ENCODE measurements at regions not wholly inside any gene's neighbourhood (a gene's known extent, or its start where the extent isn't known, plus 50 kb on each side); places are given as distances from the start of the nearest gene placed in this dataset.
"Not testable (repeated sequence)": the region's sequence is repeated elsewhere in the genome, so short reads cannot be mapped to it uniquely, and the experiment has no call there.

DNA sequence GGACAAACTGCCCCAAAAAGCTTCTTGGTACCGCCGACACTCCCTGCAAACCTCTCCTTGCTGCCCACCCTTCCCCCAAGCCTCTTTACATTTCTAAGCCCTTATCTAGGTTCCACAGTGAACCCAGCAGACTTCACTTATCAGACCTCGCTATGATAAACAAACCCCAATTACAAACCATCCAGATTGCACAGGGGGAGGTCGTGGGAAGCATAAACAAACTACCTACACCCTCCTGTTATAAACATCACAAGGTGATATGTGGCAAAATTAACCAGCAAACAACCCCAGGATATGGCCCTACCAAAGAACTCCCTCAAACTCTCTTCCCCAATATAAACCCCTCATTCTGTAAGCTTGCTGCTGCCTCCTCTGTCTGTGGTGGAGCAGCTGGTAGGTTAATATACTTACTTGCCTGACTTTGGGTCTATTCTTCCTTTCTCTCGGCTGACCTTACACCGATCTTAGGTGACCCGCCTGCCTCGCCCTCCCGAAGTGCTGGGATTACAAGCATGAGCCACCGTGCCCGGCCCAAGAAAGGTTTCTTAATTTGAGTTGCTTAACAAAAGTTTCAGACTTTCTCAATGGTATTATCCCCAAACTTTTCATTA, 66.0 kb upstream of the TENM4 start:
- Histone ChIP-seq H3K4me3 (no peak overlapping the region), H3K27ac (no peak overlapping the region), H3K9me3 (no peaks in the 10 kb centered on the region), H3K27me3 (no peaks in the 10 kb centered on the region), H3K4me1 (ENCODE audit: insufficient read depth) (peaks cover 1% of the 10 kb centered on the region), H3K36me3 (no peaks in the 10 kb centered on the region)
- intact Hi-C loops (cut with DNase I), result loop anchor here in 1 of 4 donors (10.0 kb wide), 1 partner anchor 852 kb away; no protein-coding TSS in a partner anchor
- TF ChIP-seq, protein P1, sequence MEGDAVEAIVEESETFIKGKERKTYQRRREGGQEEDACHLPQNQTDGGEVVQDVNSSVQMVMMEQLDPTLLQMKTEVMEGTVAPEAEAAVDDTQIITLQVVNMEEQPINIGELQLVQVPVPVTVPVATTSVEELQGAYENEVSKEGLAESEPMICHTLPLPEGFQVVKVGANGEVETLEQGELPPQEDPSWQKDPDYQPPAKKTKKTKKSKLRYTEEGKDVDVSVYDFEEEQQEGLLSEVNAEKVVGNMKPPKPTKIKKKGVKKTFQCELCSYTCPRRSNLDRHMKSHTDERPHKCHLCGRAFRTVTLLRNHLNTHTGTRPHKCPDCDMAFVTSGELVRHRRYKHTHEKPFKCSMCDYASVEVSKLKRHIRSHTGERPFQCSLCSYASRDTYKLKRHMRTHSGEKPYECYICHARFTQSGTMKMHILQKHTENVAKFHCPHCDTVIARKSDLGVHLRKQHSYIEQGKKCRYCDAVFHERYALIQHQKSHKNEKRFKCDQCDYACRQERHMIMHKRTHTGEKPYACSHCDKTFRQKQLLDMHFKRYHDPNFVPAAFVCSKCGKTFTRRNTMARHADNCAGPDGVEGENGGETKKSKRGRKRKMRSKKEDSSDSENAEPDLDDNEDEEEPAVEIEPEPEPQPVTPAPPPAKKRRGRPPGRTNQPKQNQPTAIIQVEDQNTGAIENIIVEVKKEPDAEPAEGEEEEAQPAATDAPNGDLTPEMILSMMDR (IDR thresholded peaks at IDR 0.05), result no peak
- TF ChIP-seq EP300 (IDR thresholded peaks at IDR 0.05), result no peak
- TF ChIP-seq POLR2A (IDR thresholded peaks at IDR 0.05), result no peak
- WGBS, 3 donors, result 76 to 79% (median 78%) methylated on average over 11 of the region's 11 CpGs
- no peak for DNase-seq

DNA sequence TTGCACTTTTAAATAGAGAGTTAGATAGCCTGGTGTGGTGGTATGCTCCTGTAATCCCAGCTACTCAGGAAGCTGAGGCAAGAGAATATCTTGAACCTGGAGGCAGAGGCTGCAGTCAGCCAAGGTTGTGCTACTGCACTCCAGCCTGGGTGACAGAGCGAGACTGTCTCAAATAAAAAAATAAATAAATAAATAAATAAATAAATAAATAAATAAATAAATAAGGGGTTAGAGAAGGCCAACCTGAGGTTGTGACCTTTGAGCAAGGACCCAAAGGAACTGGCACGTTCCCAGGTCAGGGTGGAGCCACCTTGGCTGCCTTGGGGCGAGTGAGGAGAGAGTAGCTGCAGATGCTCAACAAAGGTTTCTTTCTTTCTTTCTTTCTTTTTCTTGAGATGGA, 65.3 kb upstream of the TENM4 start:
- peaks cover 1% of the 10 kb centered on the region for H3K4me1 ChIP-seq (ENCODE audit: insufficient read depth)
- H3K9me3 ChIP-seq, result no peaks in the 10 kb centered on the region
- no peak for DNase-seq
- H3K27me3 ChIP-seq, result no peaks in the 10 kb centered on the region
- H3K36me3 ChIP-seq, result no peaks in the 10 kb centered on the region
- TF ChIP-seq POLR2A (IDR thresholded peaks at IDR 0.05) (no peak), EP300 (IDR thresholded peaks at IDR 0.05) (no peak)
- TF ChIP-seq, protein P1 (IDR thresholded peaks at IDR 0.05), result no peak
- H3K4me3 ChIP-seq, result no peak overlapping the region
- H3K27ac ChIP-seq, result no peak overlapping the region
- intact Hi-C loops (cut with DNase I), result loop anchor here in 1 of 4 donors (10.0 kb wide), 1 partner anchor 851 kb away; no protein-coding TSS in a partner anchor
- 83 to 93% (median 84%) methylated on average over 3 of the region's 3 CpGs for WGBS, 3 donors

DNA sequence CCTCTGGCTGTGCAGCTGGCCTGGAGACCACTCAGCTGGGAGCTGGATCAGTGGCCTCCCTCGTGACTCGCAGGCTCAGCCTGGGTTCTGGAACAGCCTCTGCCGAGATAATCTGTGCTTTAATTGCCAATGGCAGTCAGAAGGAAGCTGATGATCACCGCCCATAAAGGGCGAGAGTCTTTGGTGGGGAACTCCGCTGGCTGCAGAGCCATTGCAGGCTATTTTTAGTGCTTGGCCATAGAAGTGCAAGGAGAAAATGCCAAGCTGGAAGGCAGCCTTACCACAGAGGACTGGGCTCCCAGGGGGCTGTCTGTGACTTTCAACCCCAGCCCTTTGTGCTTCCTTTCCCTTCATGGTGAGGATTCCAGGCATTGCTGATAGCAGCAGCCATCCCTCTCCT, 62.2 kb upstream of the TENM4 start:
- intact Hi-C loops (cut with DNase I), result loop anchor here in 1 of 4 donors (10.0 kb wide), 1 partner anchor 848 kb away; no protein-coding TSS in a partner anchor
- TF ChIP-seq POLR2A (IDR thresholded peaks at IDR 0.05) (no peak), EP300 (IDR thresholded peaks at IDR 0.05) (no peak)
- TF ChIP-seq, protein P1 (IDR thresholded peaks at IDR 0.05), result no peak
- Histone ChIP-seq H3K27me3 (no peaks in the 10 kb centered on the region), H3K4me1 (ENCODE audit: insufficient read depth) (peaks cover 1% of the 10 kb centered on the region), H3K27ac (no peak overlapping the region), H3K4me3 (no peak overlapping the region), H3K9me3 (no peaks in the 10 kb centered on the region), H3K36me3 (no peaks in the 10 kb centered on the region)
- 12 to 28% (median 15%) methylated on average over 6 of the region's 6 CpGs for WGBS, 3 donors
- peak in 4 of 5 donors; percentile 26 to 54 (median 35) for DNase-seq

DNA sequence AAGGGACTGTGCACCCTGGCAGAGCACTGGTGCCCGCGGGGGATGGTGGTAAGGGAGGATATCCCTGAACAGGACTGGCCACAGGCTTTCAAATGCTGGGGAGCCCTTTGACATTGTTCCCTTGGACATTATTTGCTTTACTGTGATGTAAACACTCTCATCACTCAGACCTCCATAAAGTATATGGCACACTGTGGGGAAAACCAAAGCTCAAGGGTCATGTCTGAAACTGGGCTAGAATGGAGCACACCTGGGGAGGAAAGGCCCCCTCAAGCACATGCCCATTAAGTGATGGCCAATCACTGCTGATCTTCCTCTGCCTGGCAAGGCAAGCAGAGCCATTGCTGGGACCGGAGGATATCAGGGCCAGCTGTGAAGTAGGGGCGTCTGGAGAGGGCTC, 60.9 kb upstream of the TENM4 start:
- H3K9me3 ChIP-seq, result no peaks in the 10 kb centered on the region
- intact Hi-C loops (cut with DNase I), result loop anchor here in 1 of 4 donors (10.0 kb wide), 1 partner anchor 847 kb away; no protein-coding TSS in a partner anchor
- H3K27ac ChIP-seq, result no peak overlapping the region
- no peaks in the 10 kb centered on the region for H3K27me3 ChIP-seq
- TF ChIP-seq, protein P1 (IDR thresholded peaks at IDR 0.05), result no peak
- TF ChIP-seq EP300 (IDR thresholded peaks at IDR 0.05) (no peak), POLR2A (IDR thresholded peaks at IDR 0.05) (no peak)
- DNase-seq, result no peak
- H3K4me3 ChIP-seq, result no peak overlapping the region
- H3K4me1 ChIP-seq (ENCODE audit: insufficient read depth), result peaks cover 1% of the 10 kb centered on the region
- H3K36me3 ChIP-seq, result no peaks in the 10 kb centered on the region
- 73 to 96% (median 88%) methylated on average over 4 of the region's 4 CpGs for WGBS, 3 donors

DNA sequence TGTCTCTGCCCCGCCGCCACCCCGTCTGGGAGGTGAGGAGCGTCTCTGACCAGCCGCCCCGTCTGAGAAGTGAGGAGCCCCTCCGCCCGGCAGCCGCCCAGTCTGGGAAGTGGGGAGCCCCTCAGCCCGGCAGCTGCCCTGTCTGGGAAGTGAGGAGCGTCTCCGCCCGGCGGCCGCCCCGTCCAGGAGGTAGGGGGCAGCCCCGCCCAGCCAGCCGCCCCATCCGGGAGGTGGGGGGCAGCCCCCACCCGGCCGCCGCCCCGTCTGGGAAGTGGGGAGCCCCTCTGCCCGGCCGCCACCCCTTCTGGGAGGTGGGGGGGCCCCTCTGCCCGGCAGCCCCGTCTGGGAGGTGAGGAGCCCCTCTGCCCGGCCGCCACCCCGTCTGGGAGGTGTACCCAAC, 59.1 kb upstream of the TENM4 start:
- not testable (repeated sequence) for H3K27me3 ChIP-seq; DNase-seq; H3K9me3 ChIP-seq; H3K36me3 ChIP-seq; H3K4me1 ChIP-seq (ENCODE audit: insufficient read depth); H3K27ac ChIP-seq; H3K4me3 ChIP-seq
- 91 to 98% (median 96%) methylated on average over 8 to 29 of the region's 30 CpGs for WGBS, 3 donors
- intact Hi-C loops (cut with DNase I), result loop anchor here in 2 of 4 donors (10.0 kb wide), 2 partner anchors 845 to 855 kb away; no protein-coding TSS in a partner anchor
